Activated CD8-positive, alpha-beta memory T cell treated with anti-CD3 and anti-CD28 coated beads, Interleukin-2, amount 50 U/mL, for 1 hour (primary cell): ENCODE measurements at regions not wholly inside any gene's neighbourhood (a gene's known extent, or its start where the extent isn't known, plus 50 kb on each side); places are given as distances from the start of the nearest gene placed in this dataset.

Experiments used
- DNase-seq: peaks from one replicate; pipeline ENCODE4 v3.0.0-alpha.2; 2020; ENCODE audit errors: extremely low read depth

- no peak for DNase-seq
Measured at GRCh38 chr4:179582164-179582905, 2140.1 kb upstream of the AGA start.

GRCh38 chr4:179583221-179583620 is 2141.0 kb upstream of the AGA start:
- DNase-seq: no peak

GRCh38 chr4:179584101-179584500 is 2141.9 kb upstream of the AGA start:
- no peak for DNase-seq

GRCh38 chr4:179585761-179586160 is 2143.5 kb upstream of the AGA start:
- DNase-seq: no peak

GRCh38 chr4:179586460-179586859 is 2144.2 kb upstream of the AGA start:
- no peak for DNase-seq

GRCh38 chr4:179595671-179596410 is 2153.6 kb upstream of the AGA start:
- DNase-seq: no peak

- no peak for DNase-seq
Measured at GRCh38 chr4:179596621-179597020, 2154.4 kb upstream of the AGA start.

GRCh38 chr4:179597301-179597700 is 2155.1 kb upstream of the AGA start:
- DNase-seq: no peak

- no peak for DNase-seq
Measured at GRCh38 chr4:179601671-179602070, 2159.4 kb upstream of the AGA start.

GRCh38 chr4:179605196-179605595 is 2163.0 kb upstream of the AGA start:
- DNase-seq: no peak

GRCh38 chr4:179607003-179607402 is 2164.8 kb upstream of the AGA start:
- no peak for DNase-seq

- no peak for DNase-seq
Measured at GRCh38 chr4:179615704-179616103, 2173.5 kb upstream of the AGA start.

- no peak for DNase-seq
Measured at GRCh38 chr4:179618966-179619365, 2176.7 kb upstream of the AGA start.

- no peak for DNase-seq
Measured at GRCh38 chr4:179624768-179625181, 2182.5 kb upstream of the AGA start.

GRCh38 chr4:179625406-179625805 is 2183.2 kb upstream of the AGA start:
- DNase-seq: no peak

GRCh38 chr4:179626687-179627086 is 2184.4 kb upstream of the AGA start:
- DNase-seq: no peak

- DNase-seq: no peak
Measured at GRCh38 chr4:179631321-179631720, 2189.1 kb upstream of the AGA start.

- no peak for DNase-seq
Measured at GRCh38 chr4:179634862-179635261, 2192.6 kb upstream of the AGA start.

- no peak for DNase-seq
Measured at GRCh38 chr4:179662522-179662921, 2220.3 kb upstream of the AGA start.

GRCh38 chr4:179663641-179664429 is 2221.6 kb upstream of the AGA start:
- DNase-seq: no peak

GRCh38 chr4:179664430-179665027 is 2222.3 kb upstream of the AGA start:
- DNase-seq: no peak

- no peak for DNase-seq
Measured at GRCh38 chr4:179666226-179666625, 2224.0 kb upstream of the AGA start.
